ENCODE measurements at regions not wholly inside any gene's neighbourhood (a gene's known extent, or its start where the extent isn't known, plus 50 kb on each side); places are given as distances from the start of the nearest gene placed in this dataset.

DNA sequence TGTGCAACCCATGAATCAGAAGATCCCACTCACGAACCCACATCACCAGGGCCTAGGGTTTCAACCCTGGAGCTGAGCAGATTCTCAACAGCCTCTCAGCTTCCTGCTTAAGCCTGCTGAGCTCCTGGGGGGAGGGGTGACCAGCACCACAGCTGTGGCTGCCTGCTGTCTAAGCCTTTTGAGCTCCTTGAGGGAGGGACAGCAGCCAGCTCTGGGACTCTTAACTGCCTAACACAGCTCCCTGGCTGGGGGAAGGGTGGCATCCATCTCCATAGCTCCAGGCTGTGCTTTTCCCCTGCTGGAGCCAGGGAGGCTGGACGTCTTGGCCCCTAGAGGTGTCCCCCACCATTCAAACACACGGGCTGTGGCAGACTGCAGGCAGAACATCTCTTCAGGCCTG is 250.3 kb downstream of the DMAC1 start:
- TF ChIP-seq, protein P1, sequence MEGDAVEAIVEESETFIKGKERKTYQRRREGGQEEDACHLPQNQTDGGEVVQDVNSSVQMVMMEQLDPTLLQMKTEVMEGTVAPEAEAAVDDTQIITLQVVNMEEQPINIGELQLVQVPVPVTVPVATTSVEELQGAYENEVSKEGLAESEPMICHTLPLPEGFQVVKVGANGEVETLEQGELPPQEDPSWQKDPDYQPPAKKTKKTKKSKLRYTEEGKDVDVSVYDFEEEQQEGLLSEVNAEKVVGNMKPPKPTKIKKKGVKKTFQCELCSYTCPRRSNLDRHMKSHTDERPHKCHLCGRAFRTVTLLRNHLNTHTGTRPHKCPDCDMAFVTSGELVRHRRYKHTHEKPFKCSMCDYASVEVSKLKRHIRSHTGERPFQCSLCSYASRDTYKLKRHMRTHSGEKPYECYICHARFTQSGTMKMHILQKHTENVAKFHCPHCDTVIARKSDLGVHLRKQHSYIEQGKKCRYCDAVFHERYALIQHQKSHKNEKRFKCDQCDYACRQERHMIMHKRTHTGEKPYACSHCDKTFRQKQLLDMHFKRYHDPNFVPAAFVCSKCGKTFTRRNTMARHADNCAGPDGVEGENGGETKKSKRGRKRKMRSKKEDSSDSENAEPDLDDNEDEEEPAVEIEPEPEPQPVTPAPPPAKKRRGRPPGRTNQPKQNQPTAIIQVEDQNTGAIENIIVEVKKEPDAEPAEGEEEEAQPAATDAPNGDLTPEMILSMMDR (IDR thresholded peaks at IDR 0.05; ENCODE audit: insufficient read depth, low read length): no peak
- TF ChIP-seq, protein P2, sequence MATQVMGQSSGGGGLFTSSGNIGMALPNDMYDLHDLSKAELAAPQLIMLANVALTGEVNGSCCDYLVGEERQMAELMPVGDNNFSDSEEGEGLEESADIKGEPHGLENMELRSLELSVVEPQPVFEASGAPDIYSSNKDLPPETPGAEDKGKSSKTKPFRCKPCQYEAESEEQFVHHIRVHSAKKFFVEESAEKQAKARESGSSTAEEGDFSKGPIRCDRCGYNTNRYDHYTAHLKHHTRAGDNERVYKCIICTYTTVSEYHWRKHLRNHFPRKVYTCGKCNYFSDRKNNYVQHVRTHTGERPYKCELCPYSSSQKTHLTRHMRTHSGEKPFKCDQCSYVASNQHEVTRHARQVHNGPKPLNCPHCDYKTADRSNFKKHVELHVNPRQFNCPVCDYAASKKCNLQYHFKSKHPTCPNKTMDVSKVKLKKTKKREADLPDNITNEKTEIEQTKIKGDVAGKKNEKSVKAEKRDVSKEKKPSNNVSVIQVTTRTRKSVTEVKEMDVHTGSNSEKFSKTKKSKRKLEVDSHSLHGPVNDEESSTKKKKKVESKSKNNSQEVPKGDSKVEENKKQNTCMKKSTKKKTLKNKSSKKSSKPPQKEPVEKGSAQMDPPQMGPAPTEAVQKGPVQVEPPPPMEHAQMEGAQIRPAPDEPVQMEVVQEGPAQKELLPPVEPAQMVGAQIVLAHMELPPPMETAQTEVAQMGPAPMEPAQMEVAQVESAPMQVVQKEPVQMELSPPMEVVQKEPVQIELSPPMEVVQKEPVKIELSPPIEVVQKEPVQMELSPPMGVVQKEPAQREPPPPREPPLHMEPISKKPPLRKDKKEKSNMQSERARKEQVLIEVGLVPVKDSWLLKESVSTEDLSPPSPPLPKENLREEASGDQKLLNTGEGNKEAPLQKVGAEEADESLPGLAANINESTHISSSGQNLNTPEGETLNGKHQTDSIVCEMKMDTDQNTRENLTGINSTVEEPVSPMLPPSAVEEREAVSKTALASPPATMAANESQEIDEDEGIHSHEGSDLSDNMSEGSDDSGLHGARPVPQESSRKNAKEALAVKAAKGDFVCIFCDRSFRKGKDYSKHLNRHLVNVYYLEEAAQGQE (IDR thresholded peaks at IDR 0.05; ENCODE audit: insufficient replicate concordance, low read depth): no peak

All from HL-60 (cell line).